ENCODE measurements at regions not wholly inside any gene's neighbourhood (a gene's known extent, or its start where the extent isn't known, plus 50 kb on each side); places are given as distances from the start of the nearest gene placed in this dataset.

DNA sequence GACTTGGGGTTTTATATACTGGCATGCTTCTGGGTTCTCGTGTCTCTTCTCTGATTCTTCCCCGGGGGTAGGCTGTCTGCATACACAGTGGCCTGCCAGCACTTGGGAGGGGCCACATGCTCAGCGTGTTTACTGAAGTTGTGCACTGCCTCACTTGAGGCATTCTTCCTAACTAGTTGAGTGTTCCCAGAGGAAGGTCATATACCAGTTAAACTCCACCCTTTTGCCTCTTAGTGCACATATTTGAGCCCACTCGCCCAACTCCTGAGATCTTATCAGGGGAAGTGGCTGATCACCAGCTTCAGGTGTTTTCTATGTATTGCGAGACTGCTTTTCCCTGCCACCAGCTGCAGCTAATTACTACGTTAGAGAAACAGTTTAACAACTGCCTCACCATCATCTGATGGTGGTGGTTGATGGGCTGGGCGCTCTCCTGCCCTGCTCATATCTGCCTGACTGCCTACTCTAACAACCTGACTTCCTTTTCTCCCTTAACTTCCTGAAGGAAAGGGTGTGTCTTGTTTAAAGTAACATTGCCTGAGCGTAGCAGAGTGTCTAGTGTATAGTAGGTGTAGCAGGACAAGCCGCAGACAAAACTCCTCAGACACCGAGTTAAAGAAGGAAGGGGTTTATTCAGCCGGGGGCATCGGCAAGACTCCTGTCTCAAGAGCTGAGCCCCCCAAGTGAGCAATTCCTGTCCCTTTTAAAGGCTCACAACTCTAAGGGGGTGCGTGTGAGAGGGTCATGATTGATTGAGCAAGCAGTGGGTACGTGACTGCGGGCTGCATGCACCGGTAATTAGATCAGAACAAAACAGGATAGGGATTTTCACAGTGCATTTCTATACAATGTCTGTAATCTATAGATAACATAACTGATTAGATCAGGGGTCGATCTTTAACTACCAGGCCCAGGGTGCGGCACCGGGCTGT is 60.1 kb upstream of the CLINT1 start:
- Histone ChIP-seq H3K27me3 (no peaks in the 10 kb centered on the region), H3K4me1 (ENCODE audit: insufficient read depth) (peaks cover 23% of the 10 kb centered on the region), H3K4me3 (no peak overlapping the region), H4K20me1 (ENCODE audit: insufficient read depth, poor library complexity, severe bottlenecking) (no peaks in the 10 kb centered on the region), H3K9me2 (replicated peaks; ENCODE audit: insufficient read depth) (no peaks in the 10 kb centered on the region), H3K9me3 (ENCODE audit: low read depth) (no peaks in the 10 kb centered on the region), H3K36me3 (replicated peaks; ENCODE audit: insufficient read depth, low read depth) (no peaks in the 10 kb centered on the region), H3K27ac (peak overlapping the region; percentile 81), H3K79me2 (no peaks in the 10 kb centered on the region), H2AFZ (peak overlapping the region; percentile 12), H3K4me2 (peak overlapping the region; percentile 67)
- no peak for TF ChIP-seq EZH2 (IDR thresholded peaks at IDR 0.05; ENCODE audit: borderline replicate concordance)
- TF ChIP-seq, protein P1, sequence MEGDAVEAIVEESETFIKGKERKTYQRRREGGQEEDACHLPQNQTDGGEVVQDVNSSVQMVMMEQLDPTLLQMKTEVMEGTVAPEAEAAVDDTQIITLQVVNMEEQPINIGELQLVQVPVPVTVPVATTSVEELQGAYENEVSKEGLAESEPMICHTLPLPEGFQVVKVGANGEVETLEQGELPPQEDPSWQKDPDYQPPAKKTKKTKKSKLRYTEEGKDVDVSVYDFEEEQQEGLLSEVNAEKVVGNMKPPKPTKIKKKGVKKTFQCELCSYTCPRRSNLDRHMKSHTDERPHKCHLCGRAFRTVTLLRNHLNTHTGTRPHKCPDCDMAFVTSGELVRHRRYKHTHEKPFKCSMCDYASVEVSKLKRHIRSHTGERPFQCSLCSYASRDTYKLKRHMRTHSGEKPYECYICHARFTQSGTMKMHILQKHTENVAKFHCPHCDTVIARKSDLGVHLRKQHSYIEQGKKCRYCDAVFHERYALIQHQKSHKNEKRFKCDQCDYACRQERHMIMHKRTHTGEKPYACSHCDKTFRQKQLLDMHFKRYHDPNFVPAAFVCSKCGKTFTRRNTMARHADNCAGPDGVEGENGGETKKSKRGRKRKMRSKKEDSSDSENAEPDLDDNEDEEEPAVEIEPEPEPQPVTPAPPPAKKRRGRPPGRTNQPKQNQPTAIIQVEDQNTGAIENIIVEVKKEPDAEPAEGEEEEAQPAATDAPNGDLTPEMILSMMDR (IDR thresholded peaks at IDR 0.05; ENCODE audit: poor library complexity), result no peak
- TF ChIP-seq EZH2phosphoT487 (IDR thresholded peaks at IDR 0.05; ENCODE audit: low read depth, severe bottlenecking, unreplicated experiment), result no peak
- DNase-seq (ENCODE audit: low spot score), result peak; percentile 45
- WGBS (ENCODE audit: low lambda C conversion rate, missing lambda C conversion rate), result 42% methylated on average over 19 of the region's 19 CpGs

DNA sequence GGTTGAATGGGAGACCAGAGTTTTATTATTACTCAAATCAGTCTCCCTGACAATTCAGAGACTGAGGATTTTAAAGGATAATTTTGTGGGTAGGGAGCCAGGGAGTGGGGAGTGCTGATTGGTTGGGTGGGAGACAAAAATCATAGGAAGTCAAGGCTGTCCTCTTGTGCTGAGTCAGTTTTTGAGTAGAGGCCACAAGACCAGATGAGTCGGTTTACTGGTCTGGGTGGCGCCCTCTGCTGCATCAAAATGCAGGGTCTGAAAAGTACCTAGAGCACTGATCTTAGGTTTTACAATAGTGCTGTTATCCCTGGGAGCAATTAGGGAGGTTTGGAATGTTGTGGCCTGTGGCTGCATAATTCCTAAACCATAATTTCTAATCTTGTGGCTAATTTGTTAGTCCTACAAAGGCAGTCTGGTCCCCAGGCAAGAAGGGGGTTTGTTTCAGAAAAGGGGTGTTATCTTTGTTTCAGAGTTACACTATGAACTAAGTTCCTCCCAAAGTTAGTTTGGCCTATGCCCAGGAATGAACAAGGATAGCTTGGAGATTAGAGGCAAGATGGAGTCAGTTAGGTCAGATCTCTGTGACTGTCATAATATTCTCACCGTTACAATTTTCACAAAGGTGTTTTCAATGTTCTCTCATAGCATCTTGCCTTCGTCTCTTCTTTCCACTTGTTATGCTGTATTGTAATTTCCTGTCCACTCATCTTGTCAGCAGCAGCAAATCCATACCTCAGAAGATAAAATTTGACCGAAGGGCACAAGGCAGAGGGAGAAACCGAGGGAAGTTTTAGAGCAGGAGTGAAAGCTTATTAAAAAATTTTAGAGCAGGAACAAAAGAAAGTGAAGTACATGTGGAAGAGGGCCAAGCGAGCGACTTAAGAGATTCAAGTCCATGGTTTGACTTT is 59.2 kb upstream of the CLINT1 start:
- TF ChIP-seq, protein P1 (IDR thresholded peaks at IDR 0.05; ENCODE audit: poor library complexity), result peak; percentile 51
- no peak for TF ChIP-seq EZH2phosphoT487 (IDR thresholded peaks at IDR 0.05; ENCODE audit: low read depth, severe bottlenecking, unreplicated experiment)
- peak; percentile 73 for DNase-seq (ENCODE audit: low spot score)
- no peaks in the 10 kb centered on the region for H3K9me2 ChIP-seq (replicated peaks; ENCODE audit: insufficient read depth)
- H3K4me1 ChIP-seq (ENCODE audit: insufficient read depth), result peaks cover 26% of the 10 kb centered on the region
- no peak overlapping the region for H3K4me3 ChIP-seq
- H3K27ac ChIP-seq, result peak overlapping the region; percentile 81
- H2AFZ ChIP-seq, result peak overlapping the region; percentile 12
- WGBS (ENCODE audit: low lambda C conversion rate, missing lambda C conversion rate), result 84% methylated on average over 8 of the region's 8 CpGs
- peak overlapping the region; percentile 67 for H3K4me2 ChIP-seq
- H3K36me3 ChIP-seq (replicated peaks; ENCODE audit: insufficient read depth, low read depth), result no peaks in the 10 kb centered on the region
- no peaks in the 10 kb centered on the region for H4K20me1 ChIP-seq (ENCODE audit: insufficient read depth, poor library complexity, severe bottlenecking)
- no peaks in the 10 kb centered on the region for H3K9me3 ChIP-seq (ENCODE audit: low read depth)
- H3K27me3 ChIP-seq, result no peaks in the 10 kb centered on the region
- H3K79me2 ChIP-seq, result no peaks in the 10 kb centered on the region

DNA sequence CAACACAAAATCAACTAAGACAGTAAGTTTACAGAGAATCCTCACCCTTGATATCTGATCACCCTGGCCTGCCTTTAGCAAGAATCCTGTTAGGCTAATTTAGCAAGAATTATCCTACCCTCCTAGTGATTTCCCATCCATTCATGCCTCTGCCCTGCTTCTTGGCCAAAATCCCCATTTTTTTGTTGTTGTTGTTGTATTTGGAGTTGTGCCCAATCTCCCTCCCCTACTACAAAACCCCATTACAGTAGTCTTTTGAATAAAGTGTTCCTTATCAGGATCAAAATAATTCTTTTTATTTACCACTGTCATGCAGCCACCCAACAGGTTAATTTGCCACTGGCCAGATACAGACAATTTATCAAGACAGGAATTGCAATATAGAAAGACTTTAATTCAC is 58.5 kb upstream of the CLINT1 start:
- DNase-seq (ENCODE audit: low spot score), result no peak
- H4K20me1 ChIP-seq (ENCODE audit: insufficient read depth, poor library complexity, severe bottlenecking), result no peaks in the 10 kb centered on the region
- no peaks in the 10 kb centered on the region for H3K36me3 ChIP-seq (replicated peaks; ENCODE audit: insufficient read depth, low read depth)
- no peaks in the 10 kb centered on the region for H3K79me2 ChIP-seq
- no peak overlapping the region for H3K4me3 ChIP-seq
- H3K27me3 ChIP-seq, result no peaks in the 10 kb centered on the region
- TF ChIP-seq EZH2 (IDR thresholded peaks at IDR 0.05; ENCODE audit: borderline replicate concordance) (no peak), EZH2phosphoT487 (IDR thresholded peaks at IDR 0.05; ENCODE audit: low read depth, severe bottlenecking, unreplicated experiment) (no peak)
- TF ChIP-seq, protein P1 (IDR thresholded peaks at IDR 0.05; ENCODE audit: poor library complexity), result no peak
- no peaks in the 10 kb centered on the region for H3K9me3 ChIP-seq (ENCODE audit: low read depth)
- no peak overlapping the region for H2AFZ ChIP-seq
- H3K27ac ChIP-seq, result no peak overlapping the region
- no peaks in the 10 kb centered on the region for H3K9me2 ChIP-seq (replicated peaks; ENCODE audit: insufficient read depth)
- peaks cover 26% of the 10 kb centered on the region for H3K4me1 ChIP-seq (ENCODE audit: insufficient read depth)
- no peak overlapping the region for H3K4me2 ChIP-seq
